ENCODE measurements at regions not wholly inside any gene's neighbourhood (a gene's known extent, or its start where the extent isn't known, plus 50 kb on each side); places are given as distances from the start of the nearest gene placed in this dataset.
"Not testable (repeated sequence)": the region's sequence is repeated elsewhere in the genome, so short reads cannot be mapped to it uniquely, and the experiment has no call there.

DNA sequence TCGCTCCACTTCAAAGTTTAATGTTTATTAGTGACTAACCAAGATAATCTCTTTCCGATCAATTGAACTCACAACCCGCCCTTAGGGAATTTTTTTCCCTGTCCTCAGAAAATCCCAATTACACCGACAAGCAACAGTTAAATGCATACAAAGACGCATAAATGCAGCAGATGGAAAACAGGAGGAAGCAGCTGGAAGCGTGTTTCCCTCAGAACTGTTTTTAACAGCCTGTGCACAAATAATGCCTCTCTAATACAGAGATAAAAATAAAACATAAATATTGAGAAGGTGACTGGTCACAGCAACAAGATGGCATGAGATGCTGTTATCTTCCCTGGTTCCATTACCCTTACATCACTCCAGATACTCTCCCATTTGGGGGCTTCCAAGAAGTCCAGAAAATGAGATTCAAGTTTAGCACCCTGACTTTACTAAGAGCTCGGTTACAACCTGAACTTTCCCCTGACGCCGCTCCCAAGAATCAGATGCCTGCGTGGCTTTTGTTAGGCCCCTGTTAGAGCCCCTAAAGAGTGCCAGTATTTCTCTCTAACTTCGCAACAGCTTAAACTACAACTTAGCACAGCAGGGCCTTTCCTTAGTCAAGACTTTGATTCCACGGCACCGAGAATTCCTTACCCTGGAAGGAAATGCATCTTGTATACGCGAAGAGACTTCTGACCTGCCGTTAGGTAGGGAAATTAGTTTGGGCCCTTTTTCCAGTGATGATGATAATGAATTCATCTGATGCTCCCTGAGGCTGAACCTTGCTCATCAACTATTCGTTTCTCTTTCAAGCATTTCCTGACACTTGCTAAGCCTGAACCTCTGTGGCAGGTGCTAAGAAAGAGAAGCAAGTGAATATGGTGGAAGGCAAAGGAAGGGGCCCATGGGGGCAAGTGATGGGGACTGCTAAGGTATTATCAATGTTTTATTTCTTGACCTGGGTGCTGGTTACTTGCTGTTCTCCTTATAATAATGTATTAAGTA is 137.7 kb upstream of the SMYD2 start:
- DNase-seq, result no peak

DNA sequence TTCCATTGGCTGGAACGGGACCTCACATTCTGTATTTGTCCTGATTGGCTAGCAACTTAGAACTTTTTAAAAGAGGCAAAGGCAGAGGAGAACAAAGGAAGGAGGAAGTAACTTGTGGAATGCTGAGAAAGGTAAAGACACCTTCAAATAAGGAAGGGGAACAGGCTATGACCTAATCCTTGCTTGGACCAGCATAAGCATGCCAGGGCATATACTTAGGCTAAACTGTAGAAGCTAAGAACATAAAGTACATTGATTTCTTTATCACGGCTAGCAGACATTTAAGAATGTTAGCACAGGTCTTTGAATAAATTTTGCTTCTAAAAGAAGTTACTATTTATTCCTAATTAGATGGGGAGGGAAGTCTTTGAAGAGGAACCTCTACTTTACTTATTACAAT is 136.4 kb upstream of the SMYD2 start:
- DNase-seq, result not testable (repeated sequence)

DNA sequence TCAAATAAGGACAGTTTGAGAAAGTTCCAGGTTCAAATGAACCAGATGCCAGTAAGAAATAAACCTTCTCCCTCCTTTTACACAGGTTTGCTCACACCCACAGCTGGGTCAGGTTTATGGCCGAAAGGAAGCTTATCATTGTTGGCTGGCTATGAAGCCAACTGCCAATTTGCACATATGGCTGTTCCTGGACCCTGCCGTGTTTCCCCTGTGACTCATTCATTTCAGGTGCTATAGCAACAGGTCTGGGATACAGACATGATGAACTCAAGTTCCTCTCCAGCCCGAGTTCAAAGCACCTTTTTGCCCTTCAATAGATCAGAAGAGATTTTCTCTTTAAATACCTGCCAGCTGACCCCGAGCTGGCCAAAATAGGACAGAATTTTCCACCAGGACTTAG is 134.4 kb upstream of the SMYD2 start:
- peak; percentile 4 for DNase-seq

DNA sequence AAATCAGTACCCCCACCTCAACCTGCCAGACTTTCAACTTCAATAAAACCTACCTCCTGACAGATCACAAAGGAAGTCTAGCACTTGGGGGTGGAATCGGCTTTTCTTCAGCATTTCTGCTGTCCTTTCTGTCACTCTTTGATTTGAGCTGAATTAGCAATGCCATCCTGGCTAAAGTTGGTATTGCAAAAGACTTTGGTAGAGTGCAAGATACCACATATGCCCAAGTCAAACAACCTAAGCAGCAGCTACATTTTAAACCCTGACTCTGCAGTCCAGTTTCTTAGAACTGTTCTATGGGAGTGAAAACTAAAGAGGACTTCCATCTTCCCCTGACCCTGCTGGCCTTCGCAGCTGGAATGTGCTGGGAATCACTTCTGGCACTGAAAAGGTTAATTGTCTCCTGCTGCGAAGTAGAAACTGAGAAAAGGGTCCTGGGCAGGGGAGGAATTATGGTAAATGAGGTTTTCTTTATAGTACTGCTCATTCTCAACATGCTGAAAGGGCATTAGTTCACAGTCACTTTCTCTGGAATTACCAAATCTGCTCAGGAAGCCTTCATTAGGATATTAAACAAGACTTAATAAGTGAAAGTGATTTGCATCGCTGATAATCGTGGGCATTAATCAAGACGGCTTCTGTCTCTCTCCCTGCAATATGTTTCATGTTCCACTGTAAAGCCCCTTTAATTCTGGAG is 126.2 kb upstream of the SMYD2 start:
- no peak for DNase-seq

DNA sequence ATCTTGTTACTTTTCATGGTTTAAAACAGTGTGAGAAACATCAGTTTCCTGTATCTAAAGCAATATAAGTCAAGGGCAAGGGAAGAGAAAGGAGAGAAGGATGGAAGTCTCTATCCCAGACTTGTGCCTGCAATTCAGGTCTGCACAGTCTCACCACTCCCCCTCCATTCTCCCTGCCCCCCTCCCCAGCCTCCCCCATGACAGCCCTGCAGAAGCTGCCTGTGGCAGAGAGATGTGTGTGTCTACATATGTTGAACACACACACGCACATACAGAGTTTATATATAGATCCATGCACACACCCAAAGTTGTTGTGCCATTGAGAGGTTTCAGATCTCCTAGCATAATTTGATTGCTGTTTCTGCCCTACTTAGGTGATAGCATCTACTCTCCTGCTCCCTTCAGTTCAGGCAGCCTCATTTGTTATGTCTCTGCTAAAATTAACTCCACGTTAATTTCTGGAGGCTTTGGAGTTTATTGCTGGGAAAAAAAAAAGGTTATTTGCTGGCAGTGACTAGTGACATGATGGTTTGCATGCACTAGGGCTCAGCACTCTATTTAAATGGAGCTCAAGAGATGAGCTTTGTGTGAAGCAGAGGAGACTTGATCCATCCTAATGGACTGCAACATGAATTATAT is 124.9 kb upstream of the SMYD2 start:
- DNase-seq, result no peak

DNA sequence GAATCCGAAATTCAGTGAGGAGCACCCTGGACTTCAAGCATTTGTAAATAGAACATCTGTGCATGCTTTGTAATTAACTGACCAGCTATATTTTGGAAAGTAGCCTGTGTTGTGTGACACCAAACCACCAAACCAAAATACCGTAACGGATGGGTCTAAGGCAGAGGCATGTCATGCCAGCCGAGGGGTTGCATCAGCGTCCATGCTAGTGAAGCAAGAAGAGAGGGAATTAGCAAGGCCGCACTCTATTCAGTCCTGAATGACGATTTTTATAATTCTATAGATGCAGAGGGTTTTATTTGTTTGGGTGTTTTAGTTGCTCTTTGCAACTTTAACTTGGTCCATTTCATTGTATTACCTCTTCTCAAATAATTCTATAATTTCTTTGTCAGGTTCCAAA is 116.8 kb upstream of the SMYD2 start:
- DNase-seq, result no peak

DNA sequence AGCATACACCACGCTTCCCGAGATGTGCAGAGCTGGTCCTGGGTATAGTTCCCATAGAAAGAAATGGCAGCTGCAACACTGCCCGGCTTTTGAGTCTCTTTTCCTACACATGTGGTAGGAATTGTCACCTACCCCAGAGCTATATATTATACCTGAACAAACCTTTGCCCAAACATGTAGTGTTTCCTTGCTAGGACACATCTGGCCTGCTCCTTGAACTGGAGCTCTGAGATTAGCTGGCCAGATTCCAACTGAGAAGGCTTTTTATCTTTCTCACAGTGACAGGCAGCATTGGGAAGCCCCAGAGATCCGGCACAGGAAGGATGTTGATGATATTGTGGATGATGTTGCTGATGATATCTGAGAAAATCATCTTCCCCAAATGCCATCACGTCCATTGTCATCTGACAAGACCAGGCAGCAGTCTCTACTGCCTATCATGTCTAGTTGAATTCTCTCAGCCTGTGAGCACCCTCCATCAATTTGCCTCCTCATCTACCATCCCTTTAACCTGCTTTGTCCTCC is 115.0 kb upstream of the SMYD2 start:
- no peak for DNase-seq

DNA sequence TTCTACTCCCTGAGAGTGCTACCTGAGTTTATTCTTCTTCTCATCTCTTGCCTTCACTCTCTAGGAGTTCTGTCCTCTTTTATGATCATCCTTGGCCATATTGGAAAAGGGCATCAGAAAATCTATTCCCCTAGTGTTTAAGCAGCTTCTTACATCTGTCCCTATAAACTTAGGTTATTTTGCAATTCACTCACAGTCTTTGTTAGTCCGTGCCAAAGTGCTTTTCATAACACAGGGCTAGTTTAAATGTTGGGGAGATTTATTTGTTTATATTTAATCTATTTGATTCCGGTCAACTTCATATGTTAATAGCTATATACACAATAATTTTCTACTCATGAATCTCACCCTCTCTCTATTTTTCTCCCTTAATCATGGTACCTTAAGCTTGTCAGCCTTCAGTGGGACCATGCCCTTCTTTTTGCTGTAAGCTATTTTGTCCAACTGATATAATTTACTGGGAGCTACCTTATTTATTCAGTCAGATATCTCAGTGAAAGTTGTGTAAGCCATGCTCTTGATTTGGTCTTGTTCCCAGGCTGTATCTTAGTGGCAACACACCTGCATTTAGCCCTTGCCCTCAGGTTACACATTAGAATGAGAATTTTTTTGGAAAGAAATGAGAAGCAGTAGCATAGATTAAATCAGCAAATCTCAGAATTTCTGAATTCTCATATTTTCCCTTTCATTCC is 106.3 kb upstream of the SMYD2 start:
- DNase-seq, result no peak

DNA sequence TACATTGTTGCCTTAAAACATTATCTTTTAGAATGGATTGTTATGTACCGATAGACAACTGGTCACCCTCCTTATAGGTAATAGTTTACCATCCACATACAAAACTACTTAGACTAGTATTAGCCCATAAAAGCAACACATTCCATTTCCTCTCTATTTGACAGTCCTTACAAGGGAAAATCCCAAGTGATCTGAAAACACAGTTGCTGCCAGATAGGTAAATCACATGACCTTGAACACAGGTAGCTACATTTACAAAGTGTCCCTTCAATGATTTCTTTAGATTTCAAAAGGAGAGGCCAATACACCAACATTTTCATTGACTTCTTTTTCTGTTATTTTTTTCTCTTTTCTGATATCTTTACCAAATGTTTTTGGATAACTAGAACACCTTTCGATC is 102.9 kb upstream of the SMYD2 start:
- no peak for DNase-seq

DNA sequence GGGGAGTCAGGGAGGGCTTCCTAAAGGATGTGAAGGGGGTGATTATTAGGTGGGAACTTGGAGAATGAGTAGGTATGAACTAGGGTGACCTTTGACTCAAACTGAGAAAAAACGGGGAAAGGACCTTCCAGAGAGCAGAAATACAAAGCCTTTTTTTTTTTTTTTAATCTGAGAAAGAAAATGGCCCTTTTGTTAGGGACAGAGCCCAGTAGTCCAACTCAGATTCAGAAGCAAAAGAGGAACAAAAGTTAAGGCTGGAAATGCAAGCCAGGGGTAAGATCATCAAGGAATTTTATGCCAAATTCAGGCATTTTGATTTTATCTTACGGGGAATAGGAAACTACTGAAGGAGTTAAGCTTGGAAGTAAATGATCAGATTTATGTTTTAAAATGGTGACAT is 96.0 kb upstream of the SMYD2 start:
- no peak for DNase-seq

DNA sequence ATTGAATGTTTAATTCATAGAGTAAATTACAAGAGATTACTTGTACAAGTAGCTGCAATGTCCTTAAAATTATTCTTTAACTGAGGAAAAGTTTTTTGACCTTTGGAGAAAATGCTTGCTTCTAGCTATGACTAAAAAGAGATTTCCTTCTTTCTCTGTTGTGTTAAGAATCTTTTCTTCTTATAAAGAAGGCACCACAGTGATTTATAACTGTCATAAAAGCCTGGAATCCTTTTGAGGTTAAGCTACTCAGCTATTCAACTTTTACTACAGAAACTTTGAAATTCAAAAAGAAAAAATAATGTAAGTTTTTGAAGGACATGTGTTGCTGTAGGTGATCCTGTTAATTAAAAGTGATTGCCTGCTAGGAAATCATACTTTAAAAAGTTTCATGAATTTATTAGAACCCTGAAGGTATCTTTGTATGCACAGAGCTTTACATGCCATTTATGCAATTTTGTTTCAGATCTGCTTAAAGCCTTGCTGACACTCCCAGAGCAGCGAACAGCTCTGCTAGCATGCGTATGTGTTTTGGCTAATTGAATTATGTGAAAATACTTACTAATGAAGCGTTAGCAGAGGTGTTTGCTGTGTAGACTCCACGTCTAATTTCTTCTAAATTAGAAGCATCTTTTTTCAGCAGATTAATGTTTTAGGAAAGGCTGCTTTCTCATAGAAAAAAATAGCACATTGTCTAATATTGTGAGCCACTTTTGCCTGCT is 94.7 kb upstream of the SMYD2 start:
- DNase-seq, result no peak

DNA sequence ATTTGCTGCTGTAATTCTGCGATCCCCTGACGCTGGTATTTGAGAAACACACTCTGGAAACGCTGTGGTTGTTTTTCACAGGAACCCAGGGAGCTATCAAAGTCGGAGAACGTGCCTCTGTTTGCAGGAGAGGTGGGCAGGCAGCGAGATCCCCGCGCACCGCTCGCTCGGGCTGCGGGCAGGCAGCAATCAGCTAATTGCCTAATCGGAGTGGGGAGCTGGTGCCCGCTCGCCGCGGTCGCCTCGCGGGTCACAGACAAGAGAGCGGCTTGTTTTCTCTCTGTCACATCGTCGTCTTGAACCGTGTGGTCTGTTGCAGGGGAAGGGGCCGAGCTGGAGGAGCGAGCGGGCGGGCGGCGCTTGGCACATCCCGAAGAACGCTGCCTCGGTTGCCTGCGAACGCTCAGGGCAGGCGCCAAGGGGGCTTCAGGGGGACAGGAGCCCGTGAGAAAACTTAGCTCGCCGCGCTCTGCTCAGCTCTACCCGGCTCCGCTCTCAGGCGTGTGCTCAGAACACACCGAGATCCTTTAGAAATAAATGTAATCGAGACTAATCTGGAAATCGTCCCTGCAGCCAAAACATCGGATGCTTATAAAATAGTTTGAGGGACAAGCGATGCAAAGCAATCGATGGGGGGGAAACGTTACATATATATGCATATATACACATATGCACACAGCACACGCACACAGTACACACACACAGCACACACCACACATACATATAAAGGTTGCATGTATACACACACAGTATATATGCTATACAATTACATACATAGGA is 93.6 kb upstream of the SMYD2 start:
- DNase-seq, result no peak

DNA sequence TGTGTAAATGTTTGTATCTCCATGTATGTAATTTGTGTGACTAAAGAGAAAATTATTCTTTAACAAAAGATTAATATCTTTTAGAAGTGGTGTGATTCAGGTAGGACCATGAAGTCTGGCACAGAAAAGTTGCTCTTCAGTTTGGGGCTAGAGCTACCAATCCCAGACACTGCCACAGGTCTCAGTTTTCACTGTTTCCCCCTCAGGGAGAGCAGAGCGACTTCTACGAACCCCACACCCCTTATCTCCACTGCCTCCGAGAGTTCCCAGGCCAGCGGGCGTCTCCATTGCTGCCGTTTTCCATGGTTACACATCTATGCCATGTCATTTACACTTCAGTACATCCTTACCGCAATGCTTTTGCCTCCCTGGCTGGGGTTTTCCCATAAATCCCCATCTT is 93.0 kb upstream of the SMYD2 start:
- DNase-seq, result no peak

DNA sequence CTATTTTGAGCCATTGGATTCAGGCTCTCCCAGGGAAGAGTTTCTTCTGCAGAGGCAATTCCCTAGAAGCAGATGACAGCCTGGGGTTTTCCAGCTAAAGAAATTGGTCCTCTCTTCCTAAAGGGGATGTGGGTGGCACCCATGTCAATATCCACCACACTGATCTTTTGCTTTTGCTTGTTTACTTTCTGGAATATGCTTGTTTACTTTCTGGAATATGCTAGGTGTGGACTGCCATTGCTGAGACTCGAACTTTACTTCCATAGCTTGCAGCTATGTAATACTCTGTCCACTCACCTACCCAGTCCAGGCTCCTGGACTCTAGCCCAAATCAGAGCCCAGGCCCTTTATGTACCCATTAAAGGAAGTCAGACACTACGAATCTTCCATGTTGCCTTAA is 92.1 kb upstream of the SMYD2 start:
- no peak for DNase-seq

DNA sequence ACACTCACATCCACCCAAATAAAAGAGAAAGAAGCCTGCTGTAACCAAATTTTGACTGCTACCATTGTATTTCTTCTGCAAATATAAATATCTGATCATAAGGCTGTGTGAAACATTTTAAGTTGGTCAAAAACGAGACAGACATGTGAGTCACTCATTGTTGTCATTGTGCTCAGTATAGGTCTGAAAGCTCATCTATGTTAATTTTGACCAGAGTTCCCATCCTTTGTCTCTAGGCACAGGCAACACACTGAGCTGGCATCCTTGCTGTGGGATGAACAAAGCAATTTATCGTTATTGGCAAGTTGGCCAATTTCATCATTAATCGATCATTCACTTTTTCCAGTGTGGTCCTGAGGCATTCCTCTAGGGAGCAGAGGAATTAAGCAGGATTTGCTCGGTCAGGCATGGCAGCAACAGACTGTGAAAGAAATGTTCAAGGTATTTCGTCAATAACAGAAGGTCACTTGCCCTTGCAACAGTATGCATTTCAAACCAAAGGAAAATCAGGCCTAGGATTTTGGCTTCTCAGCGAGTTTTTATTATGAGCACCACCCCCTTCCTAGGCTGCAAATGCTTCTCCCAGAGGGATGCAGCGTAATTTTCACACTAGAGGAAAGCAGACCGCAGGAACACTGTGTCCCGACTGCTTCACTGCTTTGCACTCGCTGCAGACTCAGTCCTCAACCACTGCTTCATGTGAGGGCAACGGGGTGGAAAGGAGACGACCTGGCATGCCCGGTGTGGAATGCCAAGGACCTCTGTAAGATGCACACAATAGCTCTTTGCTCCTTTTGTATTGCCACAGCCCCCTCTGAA is 87.9 kb upstream of the SMYD2 start:
- DNase-seq, result no peak

DNA sequence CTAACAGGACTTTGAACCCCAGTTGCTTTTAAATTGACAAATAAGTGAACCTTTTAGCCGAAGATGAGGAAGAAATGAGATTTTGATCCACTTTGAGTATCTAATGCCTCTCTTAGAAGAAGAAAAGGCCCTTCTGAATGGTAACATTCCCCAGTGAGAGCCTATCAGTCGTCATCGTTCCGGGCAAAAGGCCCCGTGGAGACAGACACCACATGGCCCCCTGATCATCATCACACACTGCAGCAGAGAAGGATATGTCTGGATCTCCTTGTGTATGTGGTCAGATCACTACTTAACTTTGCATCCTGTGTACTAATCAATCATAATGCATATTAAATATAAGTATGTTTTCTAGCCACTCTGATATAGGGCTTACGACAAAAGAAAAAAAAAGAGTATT is 87.3 kb upstream of the SMYD2 start:
- no peak for DNase-seq

DNA sequence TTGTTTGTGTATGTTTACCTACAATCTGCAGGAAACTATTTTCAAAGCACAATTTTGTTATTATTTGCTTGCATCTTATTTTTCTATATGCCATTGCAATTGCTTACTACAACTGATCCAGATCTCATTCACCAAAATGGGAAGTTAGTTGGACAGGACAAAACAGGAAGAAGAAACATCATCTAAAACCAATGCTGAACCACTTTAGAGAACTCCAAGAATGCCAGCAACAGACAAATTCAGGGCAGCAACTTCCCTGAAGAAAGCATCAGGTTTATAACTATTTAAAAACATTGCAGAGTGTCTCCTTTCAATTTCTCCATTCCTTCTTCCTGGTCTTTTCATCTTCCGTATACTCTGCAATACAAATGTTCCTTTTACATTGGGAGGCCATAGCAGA is 82.4 kb upstream of the SMYD2 start:
- peak; percentile 49 for DNase-seq

DNA sequence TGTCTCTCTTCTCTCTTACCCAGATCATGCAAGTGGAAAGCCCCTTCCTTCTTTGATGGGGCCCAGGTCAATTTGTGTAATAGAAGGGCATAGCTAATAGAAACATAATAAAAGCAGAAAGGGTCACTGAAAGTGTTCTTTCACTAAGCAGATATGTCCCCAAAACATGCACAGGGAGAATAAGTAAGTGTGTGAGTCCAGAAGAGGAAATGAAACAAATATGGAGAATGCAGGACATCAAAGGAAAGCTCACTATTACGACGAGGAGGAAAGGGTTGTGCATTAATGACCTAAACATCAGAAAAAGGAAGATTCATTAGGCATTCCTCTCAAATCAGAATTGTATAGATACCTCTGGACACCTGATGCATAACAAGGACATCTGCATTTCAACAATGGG is 81.4 kb upstream of the SMYD2 start:
- DNase-seq, result no peak

DNA sequence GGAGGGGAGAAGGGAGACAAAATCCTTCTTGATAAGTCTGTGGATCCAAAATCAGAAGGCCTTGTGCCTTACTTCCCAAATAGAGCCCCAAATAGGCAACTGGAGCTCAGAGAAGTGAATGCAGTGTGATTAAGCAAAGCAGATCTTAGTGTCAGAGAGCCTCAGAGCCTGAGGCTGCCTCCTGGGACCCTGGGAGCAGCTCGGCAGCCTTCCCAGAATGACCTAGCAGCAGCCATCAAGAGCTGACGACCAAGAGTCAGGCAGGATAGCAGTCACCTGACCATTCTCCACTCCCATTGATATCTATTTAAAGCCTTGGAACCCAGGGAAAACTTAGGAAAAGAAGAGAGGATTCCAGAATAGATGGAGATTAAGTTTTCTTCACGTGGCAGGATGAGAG is 78.0 kb upstream of the SMYD2 start:
- no peak for DNase-seq

DNA sequence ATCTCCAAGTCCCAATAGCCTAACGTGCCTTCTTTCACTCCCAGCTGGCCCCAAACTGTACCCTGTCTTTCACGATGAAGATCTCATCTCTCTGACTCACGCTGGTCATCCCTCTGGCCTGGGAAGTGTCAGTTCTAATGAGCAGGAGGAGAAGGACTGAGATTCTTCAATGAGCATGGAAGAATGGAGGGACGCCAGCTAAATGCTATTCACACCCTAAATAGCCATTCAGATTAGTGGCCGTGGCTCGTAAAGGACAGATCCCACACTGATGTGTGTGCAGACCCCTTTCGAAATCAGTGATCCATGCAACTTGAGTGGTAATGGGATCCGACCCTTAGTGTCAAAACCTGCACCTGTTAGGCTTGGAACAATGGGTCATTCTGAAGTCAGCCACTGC is 75.9 kb upstream of the SMYD2 start:
- DNase-seq, result no peak

DNA sequence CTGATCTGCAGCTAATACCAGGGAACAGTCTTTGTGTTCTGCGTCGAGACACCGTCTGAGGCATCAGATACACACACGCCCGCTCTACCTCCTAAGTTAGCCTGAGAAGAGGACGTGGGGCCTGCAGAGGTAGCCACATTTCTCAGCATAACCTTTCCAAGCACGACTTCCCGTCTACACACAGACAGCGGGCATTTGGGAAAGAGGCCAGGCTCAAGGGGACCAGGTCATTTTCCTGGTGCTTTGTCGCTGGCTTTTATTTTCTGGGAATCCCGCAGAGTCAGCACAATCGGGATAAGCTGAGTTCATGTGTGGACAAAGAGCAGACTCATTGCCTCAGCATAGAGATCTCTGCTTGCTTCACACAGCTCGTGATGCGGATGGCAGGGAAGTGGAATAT is 72.5 kb upstream of the SMYD2 start:
- DNase-seq, result no peak

Data from OCI-M1 (cell line).